Testis (tissue), 2 donors: ENCODE measurements at regions not wholly inside any gene's neighbourhood (a gene's known extent, or its start where the extent isn't known, plus 50 kb on each side); places are given as distances from the start of the nearest gene placed in this dataset.

ENCODE experiments used
- DNase-seq: peaks from one replicate; pipeline ENCODE4 v3.0.0-alpha.2; 2019
- H3K27ac ChIP-seq, 2 donors: fragments of 200-600 bp; sonication (generic); one replicate each; pipeline ENCODE4 v1.5.1; 2019
- H3K27me3 ChIP-seq: fragments of 200-600 bp; sonication (generic); one replicate; pipeline ENCODE4 v1.5.1; 2019
- H3K36me3 ChIP-seq: fragments of 200-600 bp; sonication (generic); one replicate; pipeline ENCODE4 v1.5.1; 2017; ENCODE audit warnings: low read depth; ENCODE audit errors: missing control alignments
- H3K4me1 ChIP-seq: fragments of 200-600 bp; sonication (generic); one replicate; pipeline ENCODE4 v1.5.1; 2019
- H3K4me3 ChIP-seq, 2 donors: fragments of 200-600 bp; sonication (generic); one replicate each; pipeline ENCODE4 v1.5.1; 2017 to 2019
- H3K9me3 ChIP-seq: fragments of 200-600 bp; sonication (generic); one replicate; pipeline ENCODE4 v1.5.1; 2017
- POLR2A ChIP-seq: fragments of 450-650 bp; IDR thresholded peaks from one replicate; pipeline ENCODE4 v1.6.1; 2017; ENCODE audit warnings: antibody characterized with exemption, mild to moderate bottlenecking, moderate library complexity
- WGBS, 2 donors: methylation state at CpG; one replicate each; pipeline ENCODE4 v1.1.5; 2018; 5-methylcytosine and 5-hydroxymethylcytosine counted together
- intact Hi-C: fragments of 100-400 bp; cut with DNase I; formaldehyde crosslinking; loops from one replicate; pipeline ENCODE4 v1.15.1; 2023; ENCODE audit warnings: low total_unique reads

- TF ChIP-seq POLR2A = no peak
- H3K27ac ChIP-seq = no peak overlapping the region
- H3K36me3 ChIP-seq = no peaks in the 10 kb centered on the region
- no peak for DNase-seq
- H3K4me1 ChIP-seq = peaks cover 5% of the 10 kb centered on the region
- H3K4me3 ChIP-seq = no peak overlapping the region
- H3K27me3 ChIP-seq = no peaks in the 10 kb centered on the region
- 88 to 94% methylated on average over 12 to 14 of the region's 14 CpGs for WGBS, 2 donors
- intact Hi-C loops = no loop called here
- no peaks in the 10 kb centered on the region for H3K9me3 ChIP-seq
Measured at GRCh38 chr7:155247479-155248365, 50.0 kb upstream of the INSIG1 start.
